Mammary epithelial cell (primary cell): ENCODE measurements at regions not wholly inside any gene's neighbourhood (a gene's known extent, or its start where the extent isn't known, plus 50 kb on each side); places are given as distances from the start of the nearest gene placed in this dataset.

Experiments
- CTCF ChIP-seq, 2 donors: IDR thresholded peaks in 1 of 2; conservative IDR thresholded peaks in 1 of 2; 2 replicates each; pipeline ENCODE4 v1.5.1; 2011 to 2012; ENCODE audit warnings: inconsistent platforms in 2 of 2, low read length in 2 of 2, mild to moderate bottlenecking in 2 of 2, control low read depth in 1 of 2, low read depth in 1 of 2; ENCODE audit not compliant: insufficient read depth in 1 of 2; ENCODE audit errors: extremely low read depth in 1 of 2
- EZH2 ChIP-seq: IDR thresholded peaks from 2 replicates; pipeline ENCODE4 v1.6.1; 2012; ENCODE audit warnings: low read length, inconsistent platforms, borderline replicate concordance

GRCh38 chr17:13268791-13269595, 251.2 kb upstream of the ELAC2 start:
- TF ChIP-seq CTCF (conservative IDR thresholded peaks at IDR 0.05 in 1 of 2, IDR thresholded peaks at IDR 0.05 in 1 of 2; ENCODE audit: extremely low read depth in 1 of 2, insufficient read depth in 1 of 2, low read depth in 1 of 2, low read length in 2 of 2) (no peak), EZH2 (no peak)
